D721Med (cell line): ENCODE measurements at regions not wholly inside any gene's neighbourhood (a gene's known extent, or its start where the extent isn't known, plus 50 kb on each side); places are given as distances from the start of the nearest gene placed in this dataset.

Experiments used
- DNase-seq: peaks from one replicate; pipeline ENCODE4 v3.0.0; 2011; ENCODE audit warnings: low spot score; ENCODE audit not compliant: insufficient read length
- FAIRE-seq: peaks from 2 replicates; lab custom pipeline; 2011; peaks lifted over from hg19 to GRCh38; lab: Jason Lieb, UNC
- TF ChIP-seq, protein P1 (sequence below): IDR thresholded peaks from 2 replicates; pipeline ENCODE4 v1.5.1; 2012; ENCODE audit warnings: mild to moderate bottlenecking, control low read depth; ENCODE audit not compliant: insufficient read depth; ENCODE audit errors: missing control alignments

DNA sequence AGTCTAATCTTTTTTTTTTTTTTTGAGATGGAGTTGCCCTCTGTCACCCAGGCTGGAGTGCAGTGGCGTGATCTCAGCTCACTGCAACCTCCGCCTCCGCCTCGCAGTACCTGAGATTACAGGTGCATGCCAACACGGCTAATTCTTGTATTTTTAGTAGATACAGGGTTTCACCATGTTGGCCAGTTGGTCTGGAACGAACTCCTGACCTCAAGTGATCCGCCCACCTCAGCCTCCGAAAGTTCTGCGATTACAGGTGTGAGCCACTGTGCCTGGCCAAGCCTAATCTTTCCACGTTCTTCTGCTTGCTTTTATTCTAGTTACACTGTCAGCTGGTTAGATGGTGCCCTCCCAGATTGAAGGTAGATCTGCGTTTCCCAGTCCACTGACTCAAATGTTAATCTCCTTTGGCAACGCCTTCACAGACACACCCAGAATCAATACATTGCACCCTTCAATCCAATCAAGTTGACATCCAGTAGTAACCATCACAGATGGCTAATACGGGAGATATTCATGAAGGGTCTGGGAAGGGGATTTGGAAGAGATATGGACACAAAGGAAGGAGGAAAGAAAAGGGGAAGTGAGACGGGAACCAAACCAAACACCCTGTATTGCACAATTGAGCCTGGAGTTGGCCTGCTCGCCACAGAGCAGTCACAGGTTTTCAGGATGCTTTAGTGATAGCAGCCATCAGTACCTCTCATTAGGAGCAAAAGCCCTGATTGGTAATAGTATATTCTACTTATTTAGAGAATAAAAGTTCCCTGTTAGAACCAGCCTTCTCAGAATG, 229.8 kb downstream of the PIK3C3 start:
- TF ChIP-seq, protein P1, sequence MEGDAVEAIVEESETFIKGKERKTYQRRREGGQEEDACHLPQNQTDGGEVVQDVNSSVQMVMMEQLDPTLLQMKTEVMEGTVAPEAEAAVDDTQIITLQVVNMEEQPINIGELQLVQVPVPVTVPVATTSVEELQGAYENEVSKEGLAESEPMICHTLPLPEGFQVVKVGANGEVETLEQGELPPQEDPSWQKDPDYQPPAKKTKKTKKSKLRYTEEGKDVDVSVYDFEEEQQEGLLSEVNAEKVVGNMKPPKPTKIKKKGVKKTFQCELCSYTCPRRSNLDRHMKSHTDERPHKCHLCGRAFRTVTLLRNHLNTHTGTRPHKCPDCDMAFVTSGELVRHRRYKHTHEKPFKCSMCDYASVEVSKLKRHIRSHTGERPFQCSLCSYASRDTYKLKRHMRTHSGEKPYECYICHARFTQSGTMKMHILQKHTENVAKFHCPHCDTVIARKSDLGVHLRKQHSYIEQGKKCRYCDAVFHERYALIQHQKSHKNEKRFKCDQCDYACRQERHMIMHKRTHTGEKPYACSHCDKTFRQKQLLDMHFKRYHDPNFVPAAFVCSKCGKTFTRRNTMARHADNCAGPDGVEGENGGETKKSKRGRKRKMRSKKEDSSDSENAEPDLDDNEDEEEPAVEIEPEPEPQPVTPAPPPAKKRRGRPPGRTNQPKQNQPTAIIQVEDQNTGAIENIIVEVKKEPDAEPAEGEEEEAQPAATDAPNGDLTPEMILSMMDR = no peak
- no peak for FAIRE-seq
- DNase-seq = no peak

DNA sequence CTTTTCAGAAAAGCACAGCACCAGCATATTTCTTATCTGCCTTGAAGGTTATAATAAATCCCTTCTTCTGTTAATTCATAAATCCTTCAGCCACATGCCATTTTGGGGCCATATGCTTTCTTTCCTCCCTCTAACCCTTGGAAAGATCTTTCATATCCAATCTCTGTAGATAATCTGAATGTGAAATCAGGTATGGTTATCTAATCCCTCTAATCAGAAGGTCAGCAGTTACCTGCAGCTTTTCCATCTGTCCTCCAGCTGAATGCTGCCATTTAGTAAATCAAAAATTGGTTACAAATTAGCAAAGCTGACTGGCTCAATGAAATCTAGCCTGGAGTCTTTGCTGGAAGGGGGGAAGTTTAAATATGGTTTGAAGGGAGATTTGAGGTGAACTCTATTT, 230.5 kb downstream of the PIK3C3 start:
- DNase-seq (no peak), FAIRE-seq (peak; percentile 100)
- TF ChIP-seq, protein P1 = no peak

DNA sequence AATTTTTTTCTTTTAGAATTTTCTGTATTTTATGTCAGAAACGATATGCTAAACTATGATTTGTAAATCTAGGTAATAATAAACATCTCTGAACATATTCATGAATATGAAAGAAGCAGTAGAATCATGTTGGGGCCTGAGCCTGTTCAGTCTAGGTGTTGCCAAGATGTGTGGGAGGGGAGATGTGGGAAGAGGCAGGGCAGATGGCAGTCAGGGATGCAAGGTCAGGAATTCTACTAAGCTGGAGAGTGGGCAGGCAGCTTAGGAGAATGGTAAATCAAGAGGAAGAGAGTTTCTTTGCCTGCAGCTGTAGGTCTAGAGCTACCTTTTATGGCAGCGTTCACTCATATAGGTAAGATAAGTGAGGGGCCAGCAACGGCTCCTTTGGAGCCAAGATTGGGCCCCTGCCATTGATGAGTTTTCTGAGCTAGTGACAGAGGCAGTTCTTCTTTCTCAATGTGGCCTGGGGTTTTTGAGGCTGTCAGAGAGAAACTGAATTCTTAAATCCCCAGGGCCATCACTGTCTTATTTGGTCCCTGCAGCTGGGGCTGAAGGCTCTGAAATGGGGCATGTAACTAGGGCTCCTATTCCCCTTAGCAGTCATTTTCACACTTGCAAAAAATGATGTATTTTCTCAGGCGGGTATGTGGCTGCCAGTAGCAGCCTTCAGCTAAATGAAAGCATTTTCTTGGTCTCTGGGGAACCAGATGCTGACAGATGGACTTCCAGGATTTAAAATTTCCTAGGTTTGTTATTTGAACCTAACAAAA, 232.8 kb downstream of the PIK3C3 start:
- DNase-seq (no peak), FAIRE-seq (peak; percentile 95)
- TF ChIP-seq, protein P1 = no peak

DNA sequence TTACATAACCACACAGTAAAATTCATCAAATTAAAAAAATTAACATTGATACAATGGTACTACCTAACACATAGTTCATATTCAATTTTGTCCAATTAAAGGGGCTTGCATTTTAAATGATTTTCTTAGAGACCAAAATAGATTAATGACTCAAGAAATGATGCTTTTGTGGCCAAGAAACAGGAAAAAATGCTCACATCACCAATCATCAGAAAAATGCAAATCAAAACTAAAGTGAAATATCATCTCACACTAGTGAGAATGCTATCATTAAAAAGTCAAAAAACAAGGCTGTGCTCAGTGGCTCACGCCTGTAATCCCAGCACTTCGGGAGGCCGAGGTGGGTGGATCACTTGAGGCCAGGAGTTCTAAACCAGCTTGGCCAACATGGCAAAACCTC, 235.6 kb downstream of the PIK3C3 start:
- no peak for DNase-seq
- peak; percentile 80 for FAIRE-seq
- TF ChIP-seq, protein P1 = no peak

DNA sequence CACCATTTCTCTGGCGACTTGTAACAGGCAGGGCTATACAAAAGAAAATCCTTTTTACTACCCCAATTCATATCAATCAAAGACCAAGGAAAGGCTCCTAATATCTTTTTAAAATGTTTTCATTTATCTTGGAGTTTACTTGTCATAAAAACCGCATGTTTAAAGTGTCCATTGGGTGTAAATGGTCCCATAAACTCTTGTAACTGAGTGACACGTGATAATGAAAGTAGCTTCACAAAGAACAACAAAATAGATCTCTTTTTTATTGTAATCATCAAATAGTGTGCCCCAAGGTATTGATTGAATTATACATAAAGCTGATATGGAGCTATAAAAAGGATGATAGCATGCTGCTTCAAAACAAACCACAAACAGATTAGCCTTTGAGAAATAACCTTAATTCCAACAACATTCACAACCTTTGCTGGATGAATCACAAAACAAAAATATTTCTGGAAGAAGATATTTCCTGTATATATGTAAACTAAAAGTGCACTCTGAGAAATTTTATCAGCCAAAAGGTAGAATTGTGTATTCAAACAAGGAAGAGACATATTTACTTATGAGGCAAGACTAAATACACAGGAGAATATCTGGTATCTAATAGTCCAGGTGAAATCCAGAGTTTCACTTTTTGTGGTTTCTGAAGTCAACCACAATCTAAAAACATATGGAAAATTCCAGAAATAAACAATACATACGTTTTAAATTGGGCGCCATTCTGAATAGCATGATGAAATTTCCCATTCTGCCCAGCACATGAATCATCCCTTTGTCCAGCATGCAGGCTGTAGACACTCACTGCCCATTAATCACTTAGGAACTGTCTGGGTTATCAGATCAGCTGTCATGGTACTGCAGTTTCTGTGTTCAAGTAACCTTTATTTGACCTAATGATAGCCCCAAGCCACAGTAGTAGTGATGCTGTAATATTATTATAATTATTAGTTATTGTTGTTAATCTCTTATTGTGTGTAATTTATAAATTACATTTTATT, 237.5 kb downstream of the PIK3C3 start:
- TF ChIP-seq, protein P1 = no peak
- DNase-seq (no peak), FAIRE-seq (peak; percentile 96)

DNA sequence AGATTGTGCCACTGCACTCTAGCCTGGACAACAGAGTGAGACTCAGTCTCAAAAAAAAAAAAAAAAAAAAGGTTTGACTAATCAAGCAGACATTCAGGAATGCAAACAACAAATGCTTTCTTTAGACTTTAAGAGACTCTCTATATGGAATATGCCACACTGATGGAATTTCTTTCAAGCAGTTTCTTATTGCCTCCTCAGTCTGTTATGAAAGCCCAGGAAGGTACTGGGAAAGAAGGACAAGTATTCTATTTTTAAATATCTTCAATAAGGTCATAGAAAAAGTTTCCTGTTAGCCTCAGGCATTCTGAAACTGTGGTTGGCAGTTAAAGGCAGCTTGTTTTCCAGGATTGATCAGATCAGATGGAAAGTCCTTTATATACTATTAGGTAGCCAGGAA, 241.6 kb downstream of the PIK3C3 start:
- DNase-seq (no peak), FAIRE-seq (no peak)
- TF ChIP-seq, protein P1 = no peak
